GM19468 (cell line): ENCODE measurements at regions not wholly inside any gene's neighbourhood (a gene's known extent, or its start where the extent isn't known, plus 50 kb on each side); places are given as distances from the start of the nearest gene placed in this dataset.

Experiments used
- ATAC-seq: cut with Tn5 transposase; IDR thresholded peaks from one replicate; pipeline ENCODE4 v1.9.1; 2021; ENCODE audit warnings: mild to moderate bottlenecking, moderate library complexity, moderate number of reproducible peaks; ENCODE audit not compliant: unreplicated experiment; ENCODE audit errors: extremely low read depth

- ATAC-seq: no peak
These were observed 270.0 kb upstream of the TLE4 start for GRCh38 chr9:79301551-79302391.

GRCh38 chr9:79302569-79302968, 269.2 kb upstream of the TLE4 start:
- ATAC-seq: no peak

DNA sequence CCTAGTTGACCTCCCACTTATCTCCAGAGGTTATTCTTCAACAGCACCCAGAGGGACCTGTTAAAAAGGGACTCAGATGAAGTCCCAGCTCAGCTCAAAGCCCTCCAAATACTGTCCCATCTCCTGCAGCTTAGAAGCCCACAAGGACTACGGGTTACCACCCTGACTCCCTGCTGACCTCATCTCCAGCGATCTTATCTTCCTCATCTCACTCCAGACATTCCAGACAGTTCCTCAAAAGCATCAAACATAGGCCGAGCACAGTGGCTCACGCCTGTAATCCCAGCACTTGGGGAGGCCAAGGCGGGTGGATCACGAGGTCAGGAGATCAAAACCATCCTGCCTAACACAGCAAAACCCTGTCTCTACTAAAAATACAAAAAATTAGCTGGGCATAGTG, 263.8 kb upstream of the TLE4 start:
- no peak for ATAC-seq

- no peak for ATAC-seq
These were observed 258.9 kb upstream of the TLE4 start for GRCh38 chr9:79312686-79313421.

- no peak for ATAC-seq
These were observed 246.3 kb upstream of the TLE4 start for GRCh38 chr9:79325501-79325900.

DNA sequence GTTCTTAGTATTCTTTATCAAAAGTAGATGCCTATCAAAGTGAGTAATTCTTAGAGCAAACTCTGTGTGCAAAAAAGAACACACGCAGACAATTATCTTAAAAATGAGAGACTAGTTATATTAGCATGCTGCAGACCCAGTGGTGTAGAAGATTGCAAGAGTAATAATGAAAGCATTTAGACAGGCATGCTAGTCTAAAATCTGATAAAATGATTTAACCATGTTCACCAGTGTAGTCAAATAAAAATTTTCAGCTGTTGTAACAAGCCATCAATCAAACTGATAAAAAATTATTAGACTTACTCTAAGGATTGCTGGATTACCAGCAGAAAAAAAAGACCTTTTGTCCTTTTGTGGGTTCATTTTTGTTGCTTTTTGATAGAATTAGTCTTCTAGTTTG, 241.9 kb upstream of the TLE4 start:
- ATAC-seq: no peak

DNA sequence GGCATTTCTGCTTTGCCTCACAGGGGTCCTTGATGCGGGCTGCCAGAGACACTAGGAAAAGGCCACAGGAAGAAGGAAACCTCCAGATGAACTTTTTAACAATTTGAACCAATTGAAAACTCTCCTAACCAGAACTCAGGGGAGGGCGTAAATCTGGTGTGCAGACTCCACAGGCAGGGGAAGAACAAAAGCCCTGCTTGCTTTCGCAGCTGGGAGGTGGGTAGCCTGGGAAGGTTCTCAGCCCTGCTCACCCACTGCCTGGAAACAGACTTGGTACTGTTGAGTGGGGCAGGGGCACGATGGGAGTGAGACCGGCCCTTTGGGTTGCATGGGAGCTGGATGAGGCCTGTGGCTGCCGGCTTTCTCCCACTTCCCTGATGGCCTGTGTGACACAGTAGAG, 237.8 kb upstream of the TLE4 start:
- ATAC-seq: no peak

DNA sequence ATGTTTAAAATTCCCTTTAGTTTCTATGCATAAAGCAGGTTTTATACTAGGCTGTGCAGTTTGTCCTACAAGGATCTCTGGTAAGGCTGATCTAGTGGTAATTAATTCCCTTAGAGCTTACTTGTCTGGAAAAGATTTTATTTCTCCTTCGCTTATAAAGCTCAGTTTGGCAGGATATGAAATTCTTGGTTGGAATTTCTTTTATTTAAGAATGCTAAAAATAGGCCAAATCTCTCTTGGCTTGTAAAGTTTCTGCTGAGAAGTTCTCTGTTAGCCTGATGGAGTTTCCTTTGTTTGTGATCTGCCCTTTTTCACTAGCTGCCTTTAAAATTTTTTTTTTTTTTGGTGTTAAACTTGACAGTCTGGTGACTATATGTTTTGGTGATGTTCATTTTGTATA, 237.1 kb upstream of the TLE4 start:
- no peak for ATAC-seq

- ATAC-seq: no peak
These were observed 235.8 kb upstream of the TLE4 start for GRCh38 chr9:79335987-79336386.

- no peak for ATAC-seq
These were observed 230.2 kb upstream of the TLE4 start for GRCh38 chr9:79341561-79341960.

GRCh38 chr9:79346350-79347020, 225.3 kb upstream of the TLE4 start:
- ATAC-seq: no peak

- no peak for ATAC-seq
These were observed 219.4 kb upstream of the TLE4 start for GRCh38 chr9:79352322-79352721.

- ATAC-seq: no peak
These were observed 217.8 kb upstream of the TLE4 start for GRCh38 chr9:79353856-79354520.

- ATAC-seq: no peak
These were observed 214.6 kb upstream of the TLE4 start for GRCh38 chr9:79357194-79357593.

GRCh38 chr9:79357616-79358015, 214.1 kb upstream of the TLE4 start:
- ATAC-seq: no peak

DNA sequence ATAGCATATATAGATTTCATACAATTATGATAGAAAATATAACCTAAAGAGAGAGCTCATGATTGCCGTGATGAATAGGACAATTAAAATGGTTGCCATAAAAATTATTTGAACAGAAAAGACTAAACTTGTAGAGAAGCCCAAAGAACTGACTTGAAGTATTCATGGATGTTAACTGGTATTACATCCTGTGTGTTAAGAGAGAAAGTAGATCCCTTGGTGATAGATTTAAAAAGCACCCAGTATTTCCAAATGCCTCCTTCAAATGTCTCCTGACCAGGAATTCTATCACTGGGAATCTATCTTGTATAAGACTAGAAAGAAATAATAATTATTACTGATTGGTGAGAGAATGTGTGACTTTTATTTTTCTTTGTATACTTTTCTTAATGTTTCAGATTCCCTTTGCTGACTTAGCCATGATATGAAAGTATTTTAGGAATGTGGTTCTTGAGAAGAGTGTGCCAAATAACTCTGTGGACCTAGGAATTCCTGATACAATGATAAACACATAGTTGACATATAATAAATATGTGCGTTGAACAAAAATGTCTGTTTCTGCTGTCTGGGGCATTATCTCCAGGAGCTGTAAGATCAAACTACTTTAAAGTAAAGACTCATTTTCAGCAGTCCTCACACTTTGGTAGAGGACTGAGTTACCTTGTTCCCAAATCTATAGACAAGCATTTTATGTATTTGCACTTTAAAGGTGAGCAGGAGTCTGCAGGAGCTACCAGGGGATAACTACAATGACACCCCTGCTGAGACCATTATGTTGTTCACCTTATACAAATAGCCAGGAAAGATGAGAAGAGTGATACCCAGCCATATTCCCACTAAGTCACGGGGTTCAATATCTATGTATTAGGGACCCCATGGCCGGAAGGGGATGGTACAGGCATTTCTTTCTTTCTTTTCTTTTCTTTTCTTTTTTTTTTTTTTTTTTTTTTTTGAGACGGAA, 211.1 kb upstream of the TLE4 start:
- ATAC-seq: no peak

GRCh38 chr9:79362100-79363081, 209.4 kb upstream of the TLE4 start:
- ATAC-seq: no peak

DNA sequence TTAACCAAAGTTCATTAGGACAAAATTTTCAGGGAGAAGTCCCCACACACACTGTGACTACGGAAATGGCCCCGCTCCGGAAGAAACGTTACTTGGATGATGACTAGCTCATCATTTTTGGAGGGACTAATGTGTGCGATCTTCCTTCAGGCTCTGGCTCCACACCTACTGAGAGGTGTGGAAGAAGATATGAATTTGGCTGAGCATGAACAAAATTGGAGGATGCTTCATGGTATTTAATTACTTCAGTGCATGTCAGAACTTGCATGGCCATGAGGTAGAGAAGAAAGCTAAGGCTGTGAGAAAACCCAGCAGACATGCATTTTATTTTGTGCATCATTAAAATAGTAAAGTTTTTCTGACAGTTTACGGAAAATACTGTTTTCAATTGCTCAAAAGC, 202.1 kb upstream of the TLE4 start:
- no peak for ATAC-seq
